ENCODE measurements at regions not wholly inside any gene's neighbourhood (a gene's known extent, or its start where the extent isn't known, plus 50 kb on each side); places are given as distances from the start of the nearest gene placed in this dataset.

- no peaks in the 10 kb centered on the region for H3K27me3 ChIP-seq (ENCODE audit: insufficient read depth, low read depth)
- BruUV-seq (replicated peaks): no TSS peak
- H3K9me3 ChIP-seq (ENCODE audit: insufficient read depth, low read depth): no peaks in the 10 kb centered on the region
- no peaks in the 10 kb centered on the region for H3K79me2 ChIP-seq (ENCODE audit: low read depth)
- H3K4me1 ChIP-seq (replicated peaks; ENCODE audit: insufficient read depth): no peaks in the 10 kb centered on the region
- no peak overlapping the region for H3K4me3 ChIP-seq
- H3F3A ChIP-seq (ENCODE audit: insufficient read depth, low read depth): no peaks in the 10 kb centered on the region
- intact Hi-C loops (cut with micrococcal nuclease; ENCODE audit: unreplicated experiment): no loop called here
- H4K20me1 ChIP-seq (ENCODE audit: insufficient read depth): no peaks in the 10 kb centered on the region
- no peak overlapping the region for H3K4me2 ChIP-seq
- H3K27ac ChIP-seq: no peak overlapping the region
- H3K36me3 ChIP-seq (ENCODE audit: low read depth): no peaks in the 10 kb centered on the region
- no peak overlapping the region for H2AFZ ChIP-seq
- H3K9me2 ChIP-seq (ENCODE audit: insufficient read depth): no peaks in the 10 kb centered on the region
- DNase-seq: no peak
- CTCF ChIA-PET: no interaction called here
- POLR2A ChIA-PET (ENCODE audit: unreplicated experiment): no interaction called here
- no peak for TF ChIP-seq EZH2 (IDR thresholded peaks at IDR 0.05; ENCODE audit: low read depth)
- TF ChIP-seq CTCF (conservative IDR thresholded peaks at IDR 0.05): no peak
Observed at GRCh38 chr6:94462231-94462630, 1042.9 kb upstream of the EPHA7 start.

- Histone ChIP-seq H3K27ac (no peak overlapping the region), H3K36me3 (ENCODE audit: low read depth) (no peaks in the 10 kb centered on the region), H3F3A (ENCODE audit: insufficient read depth, low read depth) (no peaks in the 10 kb centered on the region), H3K4me2 (no peak overlapping the region), H3K4me1 (replicated peaks; ENCODE audit: insufficient read depth) (no peaks in the 10 kb centered on the region), H3K9me2 (ENCODE audit: insufficient read depth) (no peaks in the 10 kb centered on the region), H3K79me2 (ENCODE audit: low read depth) (no peaks in the 10 kb centered on the region), H3K4me3 (no peak overlapping the region), H3K27me3 (ENCODE audit: insufficient read depth, low read depth) (no peaks in the 10 kb centered on the region), H2AFZ (no peak overlapping the region), H4K20me1 (ENCODE audit: insufficient read depth) (no peaks in the 10 kb centered on the region), H3K9me3 (ENCODE audit: insufficient read depth, low read depth) (no peaks in the 10 kb centered on the region)
- intact Hi-C loops (cut with micrococcal nuclease; ENCODE audit: unreplicated experiment): no loop called here
- DNase-seq: no peak
- TF ChIP-seq CTCF (conservative IDR thresholded peaks at IDR 0.05): no peak
- no peak for TF ChIP-seq EZH2 (IDR thresholded peaks at IDR 0.05; ENCODE audit: low read depth)
- BruUV-seq (replicated peaks): no TSS peak
- POLR2A ChIA-PET (ENCODE audit: unreplicated experiment): no interaction called here
- CTCF ChIA-PET: no interaction called here
Observed at GRCh38 chr6:94456266-94456665, 1036.9 kb upstream of the EPHA7 start.

- no peak for DNase-seq
- intact Hi-C loops (cut with micrococcal nuclease; ENCODE audit: unreplicated experiment): no loop called here
- no peak overlapping the region for H3K4me2 ChIP-seq
- H3K4me3 ChIP-seq: no peak overlapping the region
- H3F3A ChIP-seq (ENCODE audit: insufficient read depth, low read depth): no peaks in the 10 kb centered on the region
- H3K4me1 ChIP-seq (replicated peaks; ENCODE audit: insufficient read depth): no peaks in the 10 kb centered on the region
- ChIA-PET CTCF (no interaction called here), POLR2A (ENCODE audit: unreplicated experiment) (no interaction called here)
- TF ChIP-seq EZH2 (IDR thresholded peaks at IDR 0.05; ENCODE audit: low read depth) (no peak), CTCF (conservative IDR thresholded peaks at IDR 0.05) (no peak)
- BruUV-seq (replicated peaks): no TSS peak
- H3K9me2 ChIP-seq (ENCODE audit: insufficient read depth): no peaks in the 10 kb centered on the region
- H4K20me1 ChIP-seq (ENCODE audit: insufficient read depth): no peaks in the 10 kb centered on the region
- no peaks in the 10 kb centered on the region for H3K27me3 ChIP-seq (ENCODE audit: insufficient read depth, low read depth)
- H3K36me3 ChIP-seq (ENCODE audit: low read depth): no peaks in the 10 kb centered on the region
- H2AFZ ChIP-seq: no peak overlapping the region
- no peak overlapping the region for H3K27ac ChIP-seq
- no peaks in the 10 kb centered on the region for H3K79me2 ChIP-seq (ENCODE audit: low read depth)
- H3K9me3 ChIP-seq (ENCODE audit: insufficient read depth, low read depth): no peaks in the 10 kb centered on the region
Observed at GRCh38 chr6:94454231-94454630, 1034.9 kb upstream of the EPHA7 start.
